ENCODE measurements at regions not wholly inside any gene's neighbourhood (a gene's known extent, or its start where the extent isn't known, plus 50 kb on each side); places are given as distances from the start of the nearest gene placed in this dataset.
"Not testable (repeated sequence)": the region's sequence is repeated elsewhere in the genome, so short reads cannot be mapped to it uniquely, and the experiment has no call there.

DNA sequence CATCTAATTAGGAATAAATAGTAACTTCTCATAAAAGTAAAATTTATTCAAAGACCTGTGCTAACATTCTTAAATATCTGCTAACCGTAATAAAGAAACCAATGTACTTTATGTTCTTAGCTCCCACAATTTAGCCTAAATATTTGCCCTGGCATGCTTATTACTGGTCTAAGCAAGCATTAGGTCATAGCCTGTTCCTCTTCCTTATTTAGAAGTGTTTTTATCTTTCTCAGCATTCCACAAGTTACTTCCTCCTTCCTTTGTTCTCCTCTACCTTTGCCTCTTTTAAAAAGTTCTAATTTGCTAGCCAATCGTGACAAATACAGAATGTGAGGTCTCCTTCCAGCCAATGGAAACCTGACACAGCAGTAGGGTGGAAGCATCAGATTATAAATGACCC is 173.3 kb downstream of the TEX13C start:
- H3K4me1 Mint-ChIP-seq; H3K9me3 ChIP-seq (ENCODE audit: control insufficient read depth in 2 of 3, low read length in 3 of 3); H3K4me3 ChIP-seq (ENCODE audit: low read length); H3K36me3 ChIP-seq (ENCODE audit: control insufficient read depth in 2 of 3, insufficient read depth in 3 of 3, low read length in 3 of 3); H3K27me3 ChIP-seq (ENCODE audit: control insufficient read depth in 2 of 2, insufficient read depth in 2 of 2, low read length in 2 of 2); H3K9me3 Mint-ChIP-seq; DNase-seq; H3K4me3 Mint-ChIP-seq; H3K36me3 Mint-ChIP-seq; H3K27ac ChIP-seq (ENCODE audit: low read depth, low read length); ATAC-seq; H3K27me3 Mint-ChIP-seq; POLR2A ChIA-PET; H3K27ac Mint-ChIP-seq; H3K4me1 ChIP-seq (ENCODE audit: control insufficient read depth in 2 of 2, insufficient read depth in 2 of 2, low read length in 2 of 2); intact Hi-C loops (cut with micrococcal nuclease); CTCF ChIA-PET: not testable (repeated sequence)

DNA sequence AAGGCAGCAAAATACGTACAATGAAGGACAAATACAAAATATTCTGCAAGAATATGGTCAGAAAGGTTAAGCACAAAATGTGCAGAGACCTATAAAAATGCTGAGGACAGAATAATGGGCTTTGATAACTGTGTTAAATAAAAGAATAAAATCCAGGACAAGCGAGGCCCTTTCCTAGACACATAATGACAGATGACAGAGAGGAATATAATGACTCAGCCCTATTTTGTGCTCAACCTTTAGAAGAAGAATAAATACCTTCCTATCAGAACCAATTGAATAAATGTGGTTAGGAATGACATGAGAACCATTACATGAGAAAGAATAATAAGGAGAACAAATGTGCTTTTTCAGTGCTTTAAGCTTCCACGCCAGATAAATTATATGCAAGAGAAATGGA is 178.0 kb downstream of the TEX13C start:
- DNase-seq (no peak), ATAC-seq (no peak)
- Histone ChIP-seq H3K36me3 (ENCODE audit: control insufficient read depth in 2 of 3, insufficient read depth in 3 of 3, low read length in 3 of 3) (no peaks in the 10 kb centered on the region), H3K4me3 (ENCODE audit: low read length) (no peak overlapping the region), H3K27ac (ENCODE audit: low read depth, low read length) (no peak overlapping the region), H3K4me1 (ENCODE audit: control insufficient read depth in 2 of 2, insufficient read depth in 2 of 2, low read length in 2 of 2) (no peaks in the 10 kb centered on the region), H3K27me3 (ENCODE audit: control insufficient read depth in 2 of 2, insufficient read depth in 2 of 2, low read length in 2 of 2) (no peaks in the 10 kb centered on the region), H3K9me3 (ENCODE audit: control insufficient read depth in 2 of 3, low read length in 3 of 3) (no peaks in the 10 kb centered on the region)
- Mint-ChIP-seq H3K4me3 (no peak overlapping the region), H3K36me3 (no peaks in the 10 kb centered on the region), H3K27ac (no peak overlapping the region), H3K4me1 (no peaks in the 10 kb centered on the region), H3K27me3 (peaks cover 0 to 7% (median 0%) of the 10 kb centered on the region in 5 donors), H3K9me3 (peaks cover 0 to 13% (median 0%) of the 10 kb centered on the region in 11 donors)
- intact Hi-C loops (cut with micrococcal nuclease) = no loop called here
- CTCF ChIA-PET = no interaction called here
- POLR2A ChIA-PET = no interaction called here

DNA sequence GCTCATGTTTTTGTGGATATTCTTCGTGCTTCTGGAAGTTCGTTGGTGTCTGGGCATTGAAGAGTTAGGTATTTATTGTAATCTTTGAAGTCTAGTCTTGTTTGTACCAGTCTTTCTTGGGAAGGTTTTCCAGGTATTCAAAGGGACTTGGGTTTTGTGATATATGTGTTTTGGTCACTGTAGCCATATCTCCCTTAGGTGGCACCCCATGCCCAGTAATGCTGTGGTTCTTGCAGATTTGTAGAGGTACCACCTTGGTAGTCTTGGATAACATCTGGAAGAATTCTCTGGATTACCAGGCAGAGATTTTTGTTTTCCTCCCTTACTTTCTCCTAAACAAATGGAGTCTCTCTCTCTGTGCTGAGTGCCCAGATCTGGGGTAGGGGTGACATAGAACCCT is 184.1 kb downstream of the TEX13C start:
- H3K36me3 Mint-ChIP-seq = no peaks in the 10 kb centered on the region
- POLR2A ChIA-PET = no interaction called here
- Histone ChIP-seq H3K9me3 (ENCODE audit: control insufficient read depth in 2 of 3, low read length in 3 of 3) (no peaks in the 10 kb centered on the region), H3K4me3 (ENCODE audit: low read length) (no peak overlapping the region), H3K27me3 (ENCODE audit: control insufficient read depth in 2 of 2, insufficient read depth in 2 of 2, low read length in 2 of 2) (no peaks in the 10 kb centered on the region), H3K36me3 (ENCODE audit: control insufficient read depth in 2 of 3, insufficient read depth in 3 of 3, low read length in 3 of 3) (no peaks in the 10 kb centered on the region), H3K4me1 (ENCODE audit: control insufficient read depth in 2 of 2, insufficient read depth in 2 of 2, low read length in 2 of 2) (no peaks in the 10 kb centered on the region), H3K27ac (ENCODE audit: low read depth, low read length) (no peak overlapping the region)
- CTCF ChIA-PET = no interaction called here
- ATAC-seq = no peak
- peaks cover 0 to 2% (median 0%) of the 10 kb centered on the region in 7 donors for H3K4me1 Mint-ChIP-seq
- no peak for DNase-seq
- H3K27me3 Mint-ChIP-seq = peaks cover 0 to 7% (median 0%) of the 10 kb centered on the region in 5 donors
- H3K27ac Mint-ChIP-seq = no peak overlapping the region
- intact Hi-C loops (cut with micrococcal nuclease) = no loop called here
- H3K4me3 Mint-ChIP-seq = no peak overlapping the region
- peaks cover 0 to 23% (median 0%) of the 10 kb centered on the region in 11 donors for H3K9me3 Mint-ChIP-seq

DNA sequence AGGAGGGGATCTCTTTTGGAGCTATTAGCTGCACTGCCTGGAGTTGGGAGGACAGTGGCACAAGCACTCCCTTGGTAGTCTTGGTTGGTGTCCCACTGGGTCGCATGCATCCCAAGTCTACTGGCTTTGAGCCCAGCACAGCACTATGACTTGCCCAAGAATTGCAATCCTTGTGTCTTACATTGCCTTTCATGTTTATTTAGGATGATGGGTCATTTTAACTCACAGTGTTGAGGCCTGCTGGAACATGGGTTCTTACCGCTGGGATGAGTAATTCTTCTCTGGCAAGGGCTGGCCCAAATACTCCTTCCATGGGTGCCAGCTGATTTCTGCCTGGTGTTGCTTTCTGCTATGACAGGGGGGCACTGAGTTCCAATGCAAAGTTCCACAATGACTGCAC is 185.5 kb downstream of the TEX13C start:
- H3K36me3 Mint-ChIP-seq = no peaks in the 10 kb centered on the region
- intact Hi-C loops (cut with micrococcal nuclease) = no loop called here
- H3K27me3 Mint-ChIP-seq = peaks cover 0 to 7% (median 0%) of the 10 kb centered on the region in 5 donors
- H3K27ac ChIP-seq (ENCODE audit: low read depth, low read length) = no peak overlapping the region
- ATAC-seq (no peak), DNase-seq (no peak)
- H3K9me3 Mint-ChIP-seq = peaks cover 0 to 23% (median 0%) of the 10 kb centered on the region in 11 donors
- no peaks in the 10 kb centered on the region for H3K9me3 ChIP-seq (ENCODE audit: control insufficient read depth in 2 of 3, low read length in 3 of 3)
- H3K4me1 ChIP-seq (ENCODE audit: control insufficient read depth in 2 of 2, insufficient read depth in 2 of 2, low read length in 2 of 2) = no peaks in the 10 kb centered on the region
- H3K4me1 Mint-ChIP-seq = peaks cover 0 to 2% (median 0%) of the 10 kb centered on the region in 7 donors
- CTCF ChIA-PET = no interaction called here
- no peaks in the 10 kb centered on the region for H3K36me3 ChIP-seq (ENCODE audit: control insufficient read depth in 2 of 3, insufficient read depth in 3 of 3, low read length in 3 of 3)
- H3K27me3 ChIP-seq (ENCODE audit: control insufficient read depth in 2 of 2, insufficient read depth in 2 of 2, low read length in 2 of 2) = no peaks in the 10 kb centered on the region
- H3K4me3 Mint-ChIP-seq = no peak overlapping the region
- H3K27ac Mint-ChIP-seq = no peak overlapping the region
- H3K4me3 ChIP-seq (ENCODE audit: low read length) = no peak overlapping the region
- POLR2A ChIA-PET = no interaction called here

- peaks cover 0 to 4% (median 0%) of the 10 kb centered on the region in 5 donors for H3K27me3 Mint-ChIP-seq
- POLR2A ChIA-PET = no interaction called here
- H3K36me3 Mint-ChIP-seq = no peaks in the 10 kb centered on the region
- H3K36me3 ChIP-seq (ENCODE audit: control insufficient read depth in 2 of 3, insufficient read depth in 3 of 3, low read length in 3 of 3) = no peaks in the 10 kb centered on the region
- no peak overlapping the region for H3K4me3 ChIP-seq (ENCODE audit: low read length)
- H3K27me3 ChIP-seq (ENCODE audit: control insufficient read depth in 2 of 2, insufficient read depth in 2 of 2, low read length in 2 of 2) = no peaks in the 10 kb centered on the region
- no peak overlapping the region for H3K27ac ChIP-seq (ENCODE audit: low read depth, low read length)
- peaks cover 0 to 14% (median 0%) of the 10 kb centered on the region in 11 donors for H3K9me3 Mint-ChIP-seq
- ATAC-seq (no peak), DNase-seq (no peak)
- peaks cover 0 to 2% (median 0%) of the 10 kb centered on the region in 7 donors for H3K4me1 Mint-ChIP-seq
- intact Hi-C loops (cut with micrococcal nuclease) = no loop called here
- no peaks in the 10 kb centered on the region for H3K9me3 ChIP-seq (ENCODE audit: control insufficient read depth in 2 of 3, low read length in 3 of 3)
- no peak overlapping the region for H3K27ac Mint-ChIP-seq
- no peak overlapping the region for H3K4me3 Mint-ChIP-seq
- no peaks in the 10 kb centered on the region for H3K4me1 ChIP-seq (ENCODE audit: control insufficient read depth in 2 of 2, insufficient read depth in 2 of 2, low read length in 2 of 2)
- CTCF ChIA-PET = no interaction called here
Measured at GRCh38 chrX:125507119-125507518, 187.4 kb downstream of the TEX13C start.

GRCh38 chrX:125520029-125520428 is 200.4 kb downstream of the TEX13C start:
- Mint-ChIP-seq H3K4me1 (peaks cover 0 to 2% (median 0%) of the 10 kb centered on the region in 7 donors), H3K9me3 (peaks cover 0 to 2% (median 0%) of the 10 kb centered on the region in 11 donors), H3K27ac (no peak overlapping the region), H3K4me3 (no peak overlapping the region), H3K36me3 (no peaks in the 10 kb centered on the region), H3K27me3 (no peaks in the 10 kb centered on the region)
- DNase-seq = no peak
- CTCF ChIA-PET = no interaction called here
- POLR2A ChIA-PET = no interaction called here
- no peaks in the 10 kb centered on the region for H3K27me3 ChIP-seq (ENCODE audit: control insufficient read depth in 2 of 2, insufficient read depth in 2 of 2, low read length in 2 of 2)
- ATAC-seq = no peak
- H3K4me3 ChIP-seq (ENCODE audit: low read length) = no peak overlapping the region
- no peaks in the 10 kb centered on the region for H3K36me3 ChIP-seq (ENCODE audit: control insufficient read depth in 2 of 3, insufficient read depth in 3 of 3, low read length in 3 of 3)
- intact Hi-C loops (cut with micrococcal nuclease) = no loop called here
- H3K9me3 ChIP-seq (ENCODE audit: control insufficient read depth in 2 of 3, low read length in 3 of 3) = no peaks in the 10 kb centered on the region
- no peaks in the 10 kb centered on the region for H3K4me1 ChIP-seq (ENCODE audit: control insufficient read depth in 2 of 2, insufficient read depth in 2 of 2, low read length in 2 of 2)
- no peak overlapping the region for H3K27ac ChIP-seq (ENCODE audit: low read depth, low read length)

DNA sequence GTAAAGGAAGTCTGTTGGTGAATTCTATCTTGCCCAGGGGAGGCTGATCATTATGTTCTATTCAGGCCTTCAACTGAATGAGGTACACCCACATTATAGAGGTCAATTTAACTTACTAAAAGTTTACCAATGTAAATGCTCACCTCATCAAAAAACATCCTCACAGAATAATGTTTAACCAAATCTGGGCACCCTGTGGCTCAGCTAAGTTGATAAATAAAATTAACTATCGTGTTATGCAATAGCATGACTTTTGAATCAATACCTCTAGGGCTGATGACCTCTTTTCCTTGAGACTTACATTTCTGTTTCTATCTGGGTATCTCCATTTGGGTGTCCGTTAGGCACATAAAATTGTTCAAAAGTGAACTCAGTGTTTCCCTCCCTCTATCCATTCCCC is 203.1 kb downstream of the TEX13C start:
- Mint-ChIP-seq H3K4me1 (peaks cover 0 to 2% (median 0%) of the 10 kb centered on the region in 7 donors), H3K27ac (no peak overlapping the region), H3K27me3 (no peaks in the 10 kb centered on the region), H3K36me3 (no peaks in the 10 kb centered on the region), H3K4me3 (no peak overlapping the region), H3K9me3 (peaks cover 0 to 8% (median 0%) of the 10 kb centered on the region in 11 donors)
- Histone ChIP-seq H3K4me3 (ENCODE audit: low read length) (no peak overlapping the region), H3K36me3 (ENCODE audit: control insufficient read depth in 2 of 3, insufficient read depth in 3 of 3, low read length in 3 of 3) (no peaks in the 10 kb centered on the region), H3K27ac (ENCODE audit: low read depth, low read length) (no peak overlapping the region), H3K27me3 (ENCODE audit: control insufficient read depth in 2 of 2, insufficient read depth in 2 of 2, low read length in 2 of 2) (no peaks in the 10 kb centered on the region), H3K9me3 (ENCODE audit: control insufficient read depth in 2 of 3, low read length in 3 of 3) (no peaks in the 10 kb centered on the region), H3K4me1 (ENCODE audit: control insufficient read depth in 2 of 2, insufficient read depth in 2 of 2, low read length in 2 of 2) (no peaks in the 10 kb centered on the region)
- DNase-seq = no peak
- ATAC-seq = no peak
- POLR2A ChIA-PET = no interaction called here
- intact Hi-C loops (cut with micrococcal nuclease) = no loop called here
- CTCF ChIA-PET = no interaction called here

Measured in naive thymus-derived CD4-positive, alpha-beta T cell (primary cell).